Neural cell (in vitro differentiated cells): ENCODE measurements at regions not wholly inside any gene's neighbourhood (a gene's known extent, or its start where the extent isn't known, plus 50 kb on each side); places are given as distances from the start of the nearest gene placed in this dataset.

Experiments used
- EP300 ChIP-seq: fragments of 450-650 bp; conservative IDR thresholded peaks from 2 replicates; pipeline ENCODE4 v1.6.1; 2014; ENCODE audit warnings: antibody characterized with exemption, mild to moderate bottlenecking, moderate library complexity; ENCODE audit not compliant: poor library complexity, severe bottlenecking
- POLR2AphosphoS5 ChIP-seq: IDR thresholded peaks from 2 replicates; pipeline ENCODE4 v1.6.1; 2012
- TAF1 ChIP-seq: IDR thresholded peaks from 2 replicates; pipeline ENCODE4 v1.6.1; 2012; ENCODE audit warnings: low read depth
- TF ChIP-seq, protein P1 (sequence below): fragments of 450-650 bp; IDR thresholded peaks from 2 replicates; pipeline ENCODE4 v1.5.1; 2014; ENCODE audit warnings: antibody characterized with exemption, mild to moderate bottlenecking, moderate library complexity; ENCODE audit not compliant: poor library complexity, severe bottlenecking

DNA sequence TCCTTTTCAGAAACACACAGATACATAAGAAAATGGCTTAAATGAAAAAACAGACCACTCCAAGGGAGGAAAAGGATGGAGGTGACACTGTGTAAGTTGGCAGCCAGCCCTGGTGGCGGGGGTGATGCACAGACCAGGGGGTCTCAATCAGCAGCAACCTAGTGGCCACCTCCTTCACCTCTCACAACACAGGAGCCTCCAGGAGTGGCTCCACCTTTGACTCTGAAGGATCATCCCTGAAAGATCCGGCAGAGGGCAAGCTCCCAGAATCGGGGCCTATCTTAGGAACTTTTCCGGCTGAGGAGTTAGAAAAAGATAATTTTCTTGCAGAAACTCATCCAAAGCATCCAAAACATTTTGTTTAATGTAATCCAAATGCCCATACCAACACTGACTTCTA, 51.2 kb upstream of the SMYD2 start:
- no peak for TF ChIP-seq POLR2AphosphoS5
- TF ChIP-seq, protein P1, sequence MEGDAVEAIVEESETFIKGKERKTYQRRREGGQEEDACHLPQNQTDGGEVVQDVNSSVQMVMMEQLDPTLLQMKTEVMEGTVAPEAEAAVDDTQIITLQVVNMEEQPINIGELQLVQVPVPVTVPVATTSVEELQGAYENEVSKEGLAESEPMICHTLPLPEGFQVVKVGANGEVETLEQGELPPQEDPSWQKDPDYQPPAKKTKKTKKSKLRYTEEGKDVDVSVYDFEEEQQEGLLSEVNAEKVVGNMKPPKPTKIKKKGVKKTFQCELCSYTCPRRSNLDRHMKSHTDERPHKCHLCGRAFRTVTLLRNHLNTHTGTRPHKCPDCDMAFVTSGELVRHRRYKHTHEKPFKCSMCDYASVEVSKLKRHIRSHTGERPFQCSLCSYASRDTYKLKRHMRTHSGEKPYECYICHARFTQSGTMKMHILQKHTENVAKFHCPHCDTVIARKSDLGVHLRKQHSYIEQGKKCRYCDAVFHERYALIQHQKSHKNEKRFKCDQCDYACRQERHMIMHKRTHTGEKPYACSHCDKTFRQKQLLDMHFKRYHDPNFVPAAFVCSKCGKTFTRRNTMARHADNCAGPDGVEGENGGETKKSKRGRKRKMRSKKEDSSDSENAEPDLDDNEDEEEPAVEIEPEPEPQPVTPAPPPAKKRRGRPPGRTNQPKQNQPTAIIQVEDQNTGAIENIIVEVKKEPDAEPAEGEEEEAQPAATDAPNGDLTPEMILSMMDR, result no peak
- no peak for TF ChIP-seq TAF1
- no peak for TF ChIP-seq EP300
